ENCODE measurements at regions not wholly inside any gene's neighbourhood (a gene's known extent, or its start where the extent isn't known, plus 50 kb on each side); places are given as distances from the start of the nearest gene placed in this dataset.

DNA sequence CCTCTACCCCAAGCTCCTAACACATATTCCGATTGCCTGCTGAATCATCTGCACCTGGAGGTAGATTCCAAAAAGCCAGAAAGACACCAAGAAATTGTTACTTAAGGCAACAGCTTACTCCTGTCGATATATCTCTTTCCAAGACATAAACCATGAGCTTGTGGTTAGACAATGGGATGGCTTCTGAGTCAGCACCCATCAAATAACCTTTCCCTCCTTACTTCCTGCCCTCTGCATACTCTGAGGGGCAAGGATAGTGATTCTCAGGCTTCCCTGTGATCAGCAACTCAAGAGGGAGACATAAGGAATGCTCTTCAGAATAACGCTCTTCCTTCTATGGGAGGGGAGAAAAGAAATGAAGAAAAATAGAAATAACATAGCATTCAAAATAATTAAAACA, 70.9 kb downstream of the TMEM215 start:
- Histone ChIP-seq H3K27me3 (ENCODE audit: control insufficient read depth, insufficient read depth, low read length) (no peaks in the 10 kb centered on the region), H3K4me3 (ENCODE audit: low read depth, low read length) (no peak overlapping the region), H3K36me3 (ENCODE audit: control insufficient read depth, insufficient read depth, low read length) (no peaks in the 10 kb centered on the region)
- DNase-seq (ENCODE audit: low read depth), result no peak
- ChIA-PET POLR2A (no interaction called here), CTCF (interaction anchor here (0.6 kb wide), 1 partner anchor 384 kb away, joined by 3 read pairs; no protein-coding TSS in a partner anchor)
- TF ChIP-seq, protein P1, sequence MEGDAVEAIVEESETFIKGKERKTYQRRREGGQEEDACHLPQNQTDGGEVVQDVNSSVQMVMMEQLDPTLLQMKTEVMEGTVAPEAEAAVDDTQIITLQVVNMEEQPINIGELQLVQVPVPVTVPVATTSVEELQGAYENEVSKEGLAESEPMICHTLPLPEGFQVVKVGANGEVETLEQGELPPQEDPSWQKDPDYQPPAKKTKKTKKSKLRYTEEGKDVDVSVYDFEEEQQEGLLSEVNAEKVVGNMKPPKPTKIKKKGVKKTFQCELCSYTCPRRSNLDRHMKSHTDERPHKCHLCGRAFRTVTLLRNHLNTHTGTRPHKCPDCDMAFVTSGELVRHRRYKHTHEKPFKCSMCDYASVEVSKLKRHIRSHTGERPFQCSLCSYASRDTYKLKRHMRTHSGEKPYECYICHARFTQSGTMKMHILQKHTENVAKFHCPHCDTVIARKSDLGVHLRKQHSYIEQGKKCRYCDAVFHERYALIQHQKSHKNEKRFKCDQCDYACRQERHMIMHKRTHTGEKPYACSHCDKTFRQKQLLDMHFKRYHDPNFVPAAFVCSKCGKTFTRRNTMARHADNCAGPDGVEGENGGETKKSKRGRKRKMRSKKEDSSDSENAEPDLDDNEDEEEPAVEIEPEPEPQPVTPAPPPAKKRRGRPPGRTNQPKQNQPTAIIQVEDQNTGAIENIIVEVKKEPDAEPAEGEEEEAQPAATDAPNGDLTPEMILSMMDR (IDR thresholded peaks at IDR 0.05; ENCODE audit: insufficient read depth, low read depth, low read length), result no peak

- TF ChIP-seq, protein P1 (IDR thresholded peaks at IDR 0.05; ENCODE audit: insufficient read depth, low read depth, low read length), result no peak
- DNase-seq (ENCODE audit: low read depth), result no peak
- Histone ChIP-seq H3K36me3 (ENCODE audit: control insufficient read depth, insufficient read depth, low read length) (no peaks in the 10 kb centered on the region), H3K27me3 (ENCODE audit: control insufficient read depth, insufficient read depth, low read length) (no peaks in the 10 kb centered on the region), H3K4me3 (ENCODE audit: low read depth, low read length) (no peak overlapping the region)
- ChIA-PET POLR2A (no interaction called here), CTCF (no interaction called here)
Measured at GRCh38 chr9:32855752-32856151, 72.4 kb downstream of the TMEM215 start.

- POLR2A ChIA-PET, result no interaction called here
- TF ChIP-seq, protein P1 (IDR thresholded peaks at IDR 0.05; ENCODE audit: insufficient read depth, low read depth, low read length), result no peak
- H3K27me3 ChIP-seq (ENCODE audit: control insufficient read depth, insufficient read depth, low read length), result no peaks in the 10 kb centered on the region
- no peak for DNase-seq (ENCODE audit: low read depth)
- no peak overlapping the region for H3K4me3 ChIP-seq (ENCODE audit: low read depth, low read length)
- no peaks in the 10 kb centered on the region for H3K36me3 ChIP-seq (ENCODE audit: control insufficient read depth, insufficient read depth, low read length)
- CTCF ChIA-PET, result interaction anchor here (0.5 kb wide), 1 partner anchor 77 kb away, joined by 3 read pairs; no protein-coding TSS in a partner anchor
Measured at GRCh38 chr9:32863291-32863690, 80.0 kb downstream of the TMEM215 start.

GRCh38 chr9:32864971-32865370, 81.6 kb downstream of the TMEM215 start:
- no peaks in the 10 kb centered on the region for H3K36me3 ChIP-seq (ENCODE audit: control insufficient read depth, insufficient read depth, low read length)
- POLR2A ChIA-PET, result no interaction called here
- no peaks in the 10 kb centered on the region for H3K27me3 ChIP-seq (ENCODE audit: control insufficient read depth, insufficient read depth, low read length)
- H3K4me3 ChIP-seq (ENCODE audit: low read depth, low read length), result no peak overlapping the region
- CTCF ChIA-PET, result no interaction called here
- TF ChIP-seq, protein P1 (IDR thresholded peaks at IDR 0.05; ENCODE audit: insufficient read depth, low read depth, low read length), result no peak
- no peak for DNase-seq (ENCODE audit: low read depth)

DNA sequence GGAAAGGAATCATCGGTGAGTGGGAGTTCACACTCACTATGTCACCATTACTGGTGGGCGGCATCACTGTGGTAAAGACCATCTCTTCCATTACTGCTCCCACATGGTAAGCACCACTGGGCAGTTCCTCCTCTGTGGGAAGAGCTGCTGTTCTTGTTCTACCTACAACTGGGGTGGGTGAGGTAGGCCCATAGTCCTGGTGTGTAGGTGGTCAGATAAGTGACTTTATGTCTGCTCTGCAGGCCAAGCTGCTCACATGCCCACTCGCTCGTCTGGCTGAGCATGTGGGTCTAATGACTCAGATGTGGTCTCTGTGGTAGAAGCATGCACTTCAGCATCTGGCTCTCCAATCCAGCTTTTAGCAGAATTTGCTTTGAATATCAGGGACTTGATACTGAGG, 82.9 kb downstream of the TMEM215 start:
- TF ChIP-seq, protein P1 (IDR thresholded peaks at IDR 0.05; ENCODE audit: insufficient read depth, low read depth, low read length), result no peak
- Histone ChIP-seq H3K4me3 (ENCODE audit: low read depth, low read length) (no peak overlapping the region), H3K27me3 (ENCODE audit: control insufficient read depth, insufficient read depth, low read length) (no peaks in the 10 kb centered on the region), H3K36me3 (ENCODE audit: control insufficient read depth, insufficient read depth, low read length) (no peaks in the 10 kb centered on the region)
- no peak for DNase-seq (ENCODE audit: low read depth)
- POLR2A ChIA-PET, result no interaction called here
- CTCF ChIA-PET, result interaction anchor here (0.9 kb wide), 1 partner anchor 259 kb away, joined by 3 read pairs; no protein-coding TSS in a partner anchor

All from BJ (cell line).